NT2/D1 (cell line): ENCODE measurements at regions not wholly inside any gene's neighbourhood (a gene's known extent, or its start where the extent isn't known, plus 50 kb on each side); places are given as distances from the start of the nearest gene placed in this dataset.
"Not testable (repeated sequence)": the region's sequence is repeated elsewhere in the genome, so short reads cannot be mapped to it uniquely, and the experiment has no call there.

Source experiments
- SUZ12 ChIP-seq: IDR thresholded peaks from 2 replicates; pipeline ENCODE4 v1.6.1; 2011; ENCODE audit not compliant: insufficient read length, insufficient read depth; ENCODE audit errors: extremely low read depth
- YY1 ChIP-seq: IDR thresholded peaks from 2 replicates; pipeline ENCODE4 v1.6.1; 2011; ENCODE audit not compliant: insufficient read length, insufficient read depth
- ZNF274 ChIP-seq: IDR thresholded peaks from 2 replicates; pipeline ENCODE4 v1.6.1; 2011; ENCODE audit warnings: mild to moderate bottlenecking, low read depth, low read length

- TF ChIP-seq ZNF274, YY1, SUZ12: not testable (repeated sequence)
These were observed 53.6 kb upstream of the SAMD5 start for GRCh38 chr6:147454862-147455261.
